Hematopoietic multipotent progenitor cell treated with erythropoietin and hydrocortisone succinate and interleukin-3 and kit ligand, for 8 days (in vitro differentiated cells): ENCODE measurements at regions not wholly inside any gene's neighbourhood (a gene's known extent, or its start where the extent isn't known, plus 50 kb on each side); places are given as distances from the start of the nearest gene placed in this dataset.
"Not testable (repeated sequence)": the region's sequence is repeated elsewhere in the genome, so short reads cannot be mapped to it uniquely, and the experiment has no call there.

ENCODE experiments used
- DNase-seq: peaks from one replicate; pipeline ENCODE4 v3.0.0-alpha.2; 2015

- no peak for DNase-seq
Observed at GRCh38 chr1:213418268-213419071, 367.4 kb downstream of the RPS6KC1 start.

- no peak for DNase-seq
Observed at GRCh38 chr1:213419401-213420030, 368.5 kb downstream of the RPS6KC1 start.

- DNase-seq = not testable (repeated sequence)
Observed at GRCh38 chr1:213421178-213421577, 370.1 kb downstream of the RPS6KC1 start.

- DNase-seq = no peak
Observed at GRCh38 chr1:213423041-213423440, 372.0 kb downstream of the RPS6KC1 start.

- no peak for DNase-seq
Observed at GRCh38 chr1:213423605-213424004, 372.6 kb downstream of the RPS6KC1 start.

GRCh38 chr1:213425376-213426030 is 374.5 kb downstream of the RPS6KC1 start:
- DNase-seq = no peak

GRCh38 chr1:213429642-213430041 is 378.6 kb downstream of the RPS6KC1 start:
- DNase-seq = no peak

- no peak for DNase-seq
Observed at GRCh38 chr1:213435715-213436114, 384.7 kb downstream of the RPS6KC1 start.

- DNase-seq = no peak
Observed at GRCh38 chr1:213438339-213438738, 387.3 kb downstream of the RPS6KC1 start.

GRCh38 chr1:213439703-213440102 is 388.7 kb downstream of the RPS6KC1 start:
- no peak for DNase-seq

- DNase-seq = no peak
Observed at GRCh38 chr1:213440766-213441165, 389.7 kb downstream of the RPS6KC1 start.

GRCh38 chr1:213443415-213443814 is 392.4 kb downstream of the RPS6KC1 start:
- DNase-seq = no peak

GRCh38 chr1:213444224-213444623 is 393.2 kb downstream of the RPS6KC1 start:
- DNase-seq = no peak

GRCh38 chr1:213446496-213446895 is 395.5 kb downstream of the RPS6KC1 start:
- no peak for DNase-seq

- DNase-seq = no peak
Observed at GRCh38 chr1:213448360-213448759, 397.3 kb downstream of the RPS6KC1 start.

- DNase-seq = no peak
Observed at GRCh38 chr1:213448776-213449175, 397.7 kb downstream of the RPS6KC1 start.

- DNase-seq = no peak
Observed at GRCh38 chr1:213452501-213452900, 401.5 kb downstream of the RPS6KC1 start.

GRCh38 chr1:213457186-213457585 is 406.1 kb downstream of the RPS6KC1 start:
- no peak for DNase-seq

- no peak for DNase-seq
Observed at GRCh38 chr1:213457733-213458132, 406.7 kb downstream of the RPS6KC1 start.

- not testable (repeated sequence) for DNase-seq
Observed at GRCh38 chr1:213462374-213462773, 411.3 kb downstream of the RPS6KC1 start.

GRCh38 chr1:213464786-213465460 is 413.9 kb downstream of the RPS6KC1 start:
- no peak for DNase-seq

GRCh38 chr1:213466541-213466940 is 415.5 kb downstream of the RPS6KC1 start:
- no peak for DNase-seq

GRCh38 chr1:213474054-213474453 is 423.0 kb downstream of the RPS6KC1 start:
- DNase-seq = no peak
